Fibroblast of lung (primary cell): ENCODE measurements at regions not wholly inside any gene's neighbourhood (a gene's known extent, or its start where the extent isn't known, plus 50 kb on each side); places are given as distances from the start of the nearest gene placed in this dataset.

Source experiments
- CTCF ChIP-seq, 2 donors: IDR thresholded peaks in 1 of 2; conservative IDR thresholded peaks in 1 of 2; 1 replicate in 1 of 2; 2 replicates in 1 of 2; pipeline ENCODE4 v1.5.1; 2011 to 2012; ENCODE audit warnings: low read length in 2 of 2, control low read depth in 1 of 2, inconsistent platforms in 1 of 2, low read depth in 1 of 2, mild to moderate bottlenecking in 1 of 2
- EZH2 ChIP-seq: IDR thresholded peaks from 2 replicates; pipeline ENCODE4 v1.5.1; 2012; ENCODE audit warnings: low read length, control low read depth, mild to moderate bottlenecking; ENCODE audit errors: missing control alignments

- TF ChIP-seq CTCF (conservative IDR thresholded peaks at IDR 0.05 in 1 of 2, IDR thresholded peaks at IDR 0.05 in 1 of 2; ENCODE audit: low read depth in 1 of 2, low read length in 2 of 2) (no peak), EZH2 (no peak)
Measured at GRCh38 chr6:121563286-121563685, 127.8 kb downstream of the GJA1 start.
